ENCODE measurements at regions not wholly inside any gene's neighbourhood (a gene's known extent, or its start where the extent isn't known, plus 50 kb on each side); places are given as distances from the start of the nearest gene placed in this dataset.

DNA sequence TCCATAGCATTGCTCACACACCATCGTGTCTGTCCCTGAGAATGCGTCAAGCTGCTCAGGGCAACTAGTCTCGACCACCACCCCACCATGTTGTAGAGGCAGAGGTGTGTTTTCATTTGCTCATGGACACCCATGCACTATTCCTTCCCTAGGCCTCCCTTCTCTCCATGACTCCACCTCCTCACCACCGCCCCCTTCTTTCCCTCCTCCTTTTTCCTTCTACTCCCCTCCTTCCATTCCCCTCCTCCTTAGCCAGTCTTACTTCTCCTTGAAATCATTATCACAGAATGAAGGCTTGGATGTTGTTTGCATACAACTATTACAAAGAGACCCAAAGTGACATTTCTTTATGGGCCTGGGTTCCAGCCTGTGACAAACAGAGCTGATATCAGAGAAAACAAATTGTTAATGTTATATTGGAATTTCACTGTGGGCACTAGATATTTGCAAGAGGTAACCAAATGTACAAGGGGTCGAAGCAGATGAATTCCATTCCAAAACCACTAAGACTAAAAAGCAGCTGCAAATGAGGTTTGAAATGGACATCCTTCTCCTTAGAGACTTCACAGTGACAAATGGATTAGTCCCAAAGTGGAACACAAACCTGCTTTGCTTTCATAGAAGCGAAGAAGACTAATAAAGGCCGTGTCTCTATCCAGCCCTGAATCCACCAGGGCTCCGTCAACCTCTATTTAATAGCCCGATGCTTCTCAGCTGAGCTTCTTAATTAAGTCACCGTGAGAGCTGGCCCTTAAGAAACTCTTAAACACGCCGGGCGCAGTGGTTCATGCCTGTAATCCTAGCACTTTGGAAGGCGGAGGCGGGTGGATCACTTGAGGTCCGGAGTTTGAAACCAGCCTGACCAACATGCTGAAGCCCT is 275.8 kb upstream of the SULF2 start:
- no peak for TF ChIP-seq CTCF (conservative IDR thresholded peaks at IDR 0.05)
- no peak for TF ChIP-seq EZH2 (IDR thresholded peaks at IDR 0.05; ENCODE audit: low read depth)
